Central memory CD8-positive, alpha-beta T cell (primary cell): ENCODE measurements at regions not wholly inside any gene's neighbourhood (a gene's known extent, or its start where the extent isn't known, plus 50 kb on each side); places are given as distances from the start of the nearest gene placed in this dataset.

Source experiments
- ATAC-seq: fragments of 150-1000 bp; cut with Tn5 transposase; replicated peaks from 2 replicates; pipeline ENCODE4 v1.10.0; 2022; ENCODE audit warnings: mild to moderate bottlenecking, moderate FRiP score, moderate number of reproducible peaks; ENCODE audit not compliant: poor library complexity, severe bottlenecking; ENCODE audit errors: extremely low read depth
- DNase-seq, 2 donors: peaks; one replicate each; pipeline ENCODE4 v3.0.0; 2021; ENCODE audit warnings: low spot score in 2 of 2
- H3K27ac Mint-ChIP-seq: one replicate; pipeline ENCODE4 v1.8.0; 2022; ENCODE audit warnings: low read depth, mild to moderate bottlenecking, moderate library complexity, mixed read lengths
- H3K27me3 Mint-ChIP-seq: one replicate; pipeline ENCODE4 v1.8.0; 2022; ENCODE audit warnings: mixed read lengths
- H3K36me3 Mint-ChIP-seq: one replicate; pipeline ENCODE4 v1.8.0; 2022; ENCODE audit warnings: mild to moderate bottlenecking, moderate library complexity, mixed read lengths; ENCODE audit not compliant: insufficient read depth
- H3K4me1 Mint-ChIP-seq: one replicate; pipeline ENCODE4 v1.8.0; 2022; ENCODE audit warnings: mixed read lengths
- H3K4me3 Mint-ChIP-seq: one replicate; pipeline ENCODE4 v1.8.0; 2022; ENCODE audit warnings: mild to moderate bottlenecking, moderate library complexity, mixed read lengths
- H3K9me3 Mint-ChIP-seq: one replicate; pipeline ENCODE4 v1.8.0; 2022; ENCODE audit warnings: mixed read lengths

- Mint-ChIP-seq H3K9me3 (no peaks in the 10 kb centered on the region), H3K27me3 (peaks cover 31% of the 10 kb centered on the region), H3K4me3 (no peak overlapping the region), H3K27ac (no peak overlapping the region), H3K36me3 (no peaks in the 10 kb centered on the region), H3K4me1 (no peaks in the 10 kb centered on the region)
- ATAC-seq (no peak), DNase-seq (no peak)
Observed at GRCh38 chr13:21796775-21797514, 126.1 kb downstream of the FGF9 start.

- H3K9me3 Mint-ChIP-seq: no peaks in the 10 kb centered on the region
- H3K4me3 Mint-ChIP-seq: no peak overlapping the region
- no peaks in the 10 kb centered on the region for H3K4me1 Mint-ChIP-seq
- no peak for ATAC-seq
- no peak overlapping the region for H3K27ac Mint-ChIP-seq
- DNase-seq: no peak
- no peaks in the 10 kb centered on the region for H3K36me3 Mint-ChIP-seq
- peaks cover 26% of the 10 kb centered on the region for H3K27me3 Mint-ChIP-seq
Observed at GRCh38 chr13:21797736-21798135, 126.9 kb downstream of the FGF9 start.

GRCh38 chr13:21798181-21798580 lies 127.3 kb downstream of the FGF9 start:
- H3K4me3 Mint-ChIP-seq: no peak overlapping the region
- no peaks in the 10 kb centered on the region for H3K36me3 Mint-ChIP-seq
- no peaks in the 10 kb centered on the region for H3K9me3 Mint-ChIP-seq
- no peak overlapping the region for H3K27ac Mint-ChIP-seq
- no peak for DNase-seq
- H3K4me1 Mint-ChIP-seq: no peaks in the 10 kb centered on the region
- no peak for ATAC-seq
- H3K27me3 Mint-ChIP-seq: peaks cover 21% of the 10 kb centered on the region

GRCh38 chr13:21799671-21800070 lies 128.8 kb downstream of the FGF9 start:
- H3K36me3 Mint-ChIP-seq: no peaks in the 10 kb centered on the region
- ATAC-seq (no peak), DNase-seq (no peak)
- no peaks in the 10 kb centered on the region for H3K4me1 Mint-ChIP-seq
- no peak overlapping the region for H3K27ac Mint-ChIP-seq
- H3K9me3 Mint-ChIP-seq: no peaks in the 10 kb centered on the region
- peaks cover 25% of the 10 kb centered on the region for H3K27me3 Mint-ChIP-seq
- H3K4me3 Mint-ChIP-seq: no peak overlapping the region

- no peaks in the 10 kb centered on the region for H3K36me3 Mint-ChIP-seq
- ATAC-seq (no peak), DNase-seq (no peak)
- H3K27me3 Mint-ChIP-seq: peaks cover 22% of the 10 kb centered on the region
- H3K27ac Mint-ChIP-seq: no peak overlapping the region
- no peak overlapping the region for H3K4me3 Mint-ChIP-seq
- no peaks in the 10 kb centered on the region for H3K9me3 Mint-ChIP-seq
- H3K4me1 Mint-ChIP-seq: no peaks in the 10 kb centered on the region
Observed at GRCh38 chr13:21800837-21801616, 130.2 kb downstream of the FGF9 start.

- Mint-ChIP-seq H3K4me1 (no peaks in the 10 kb centered on the region), H3K27ac (no peak overlapping the region), H3K9me3 (no peaks in the 10 kb centered on the region), H3K27me3 (peaks cover 44% of the 10 kb centered on the region), H3K4me3 (no peak overlapping the region), H3K36me3 (peaks cover 2% of the 10 kb centered on the region)
- ATAC-seq (no peak), DNase-seq (no peak)
Observed at GRCh38 chr13:21805733-21806132, 134.9 kb downstream of the FGF9 start.

GRCh38 chr13:21812192-21812626 lies 141.3 kb downstream of the FGF9 start:
- H3K4me3 Mint-ChIP-seq: no peak overlapping the region
- H3K36me3 Mint-ChIP-seq: peaks cover 2% of the 10 kb centered on the region
- ATAC-seq (no peak), DNase-seq (no peak)
- peaks cover 59% of the 10 kb centered on the region for H3K27me3 Mint-ChIP-seq
- no peak overlapping the region for H3K27ac Mint-ChIP-seq
- H3K4me1 Mint-ChIP-seq: no peaks in the 10 kb centered on the region
- no peaks in the 10 kb centered on the region for H3K9me3 Mint-ChIP-seq

- Mint-ChIP-seq H3K27ac (no peak overlapping the region), H3K9me3 (no peaks in the 10 kb centered on the region), H3K4me3 (no peak overlapping the region), H3K36me3 (peaks cover 2% of the 10 kb centered on the region), H3K27me3 (peaks cover 50% of the 10 kb centered on the region), H3K4me1 (no peaks in the 10 kb centered on the region)
- ATAC-seq (no peak), DNase-seq (no peak)
Observed at GRCh38 chr13:21813110-21813509, 142.2 kb downstream of the FGF9 start.

GRCh38 chr13:21813844-21814243 lies 143.0 kb downstream of the FGF9 start:
- ATAC-seq (no peak), DNase-seq (no peak)
- no peak overlapping the region for H3K27ac Mint-ChIP-seq
- no peaks in the 10 kb centered on the region for H3K9me3 Mint-ChIP-seq
- H3K36me3 Mint-ChIP-seq: peaks cover 2% of the 10 kb centered on the region
- no peaks in the 10 kb centered on the region for H3K4me1 Mint-ChIP-seq
- peaks cover 46% of the 10 kb centered on the region for H3K27me3 Mint-ChIP-seq
- no peak overlapping the region for H3K4me3 Mint-ChIP-seq

GRCh38 chr13:21814604-21815003 lies 143.7 kb downstream of the FGF9 start:
- Mint-ChIP-seq H3K36me3 (peaks cover 2% of the 10 kb centered on the region), H3K4me3 (no peak overlapping the region), H3K27ac (no peak overlapping the region), H3K4me1 (no peaks in the 10 kb centered on the region), H3K27me3 (peaks cover 46% of the 10 kb centered on the region), H3K9me3 (no peaks in the 10 kb centered on the region)
- DNase-seq: no peak
- ATAC-seq: no peak

GRCh38 chr13:21817878-21818277 lies 147.0 kb downstream of the FGF9 start:
- Mint-ChIP-seq H3K4me1 (no peaks in the 10 kb centered on the region), H3K27me3 (peaks cover 21% of the 10 kb centered on the region), H3K9me3 (no peaks in the 10 kb centered on the region), H3K27ac (no peak overlapping the region), H3K4me3 (no peak overlapping the region), H3K36me3 (no peaks in the 10 kb centered on the region)
- DNase-seq (no peak), ATAC-seq (no peak)

- Mint-ChIP-seq H3K27ac (no peak overlapping the region), H3K4me1 (no peaks in the 10 kb centered on the region), H3K36me3 (no peaks in the 10 kb centered on the region), H3K4me3 (no peak overlapping the region), H3K9me3 (no peaks in the 10 kb centered on the region), H3K27me3 (no peaks in the 10 kb centered on the region)
- no peak for ATAC-seq
- DNase-seq: no peak
Observed at GRCh38 chr13:21822029-21822428, 151.2 kb downstream of the FGF9 start.

- Mint-ChIP-seq H3K9me3 (no peaks in the 10 kb centered on the region), H3K4me3 (no peak overlapping the region), H3K36me3 (no peaks in the 10 kb centered on the region), H3K27ac (no peak overlapping the region), H3K4me1 (no peaks in the 10 kb centered on the region), H3K27me3 (peaks cover 13% of the 10 kb centered on the region)
- DNase-seq (no peak), ATAC-seq (no peak)
Observed at GRCh38 chr13:21823416-21823815, 152.5 kb downstream of the FGF9 start.
